ENCODE measurements at regions not wholly inside any gene's neighbourhood (a gene's known extent, or its start where the extent isn't known, plus 50 kb on each side); places are given as distances from the start of the nearest gene placed in this dataset.

DNA sequence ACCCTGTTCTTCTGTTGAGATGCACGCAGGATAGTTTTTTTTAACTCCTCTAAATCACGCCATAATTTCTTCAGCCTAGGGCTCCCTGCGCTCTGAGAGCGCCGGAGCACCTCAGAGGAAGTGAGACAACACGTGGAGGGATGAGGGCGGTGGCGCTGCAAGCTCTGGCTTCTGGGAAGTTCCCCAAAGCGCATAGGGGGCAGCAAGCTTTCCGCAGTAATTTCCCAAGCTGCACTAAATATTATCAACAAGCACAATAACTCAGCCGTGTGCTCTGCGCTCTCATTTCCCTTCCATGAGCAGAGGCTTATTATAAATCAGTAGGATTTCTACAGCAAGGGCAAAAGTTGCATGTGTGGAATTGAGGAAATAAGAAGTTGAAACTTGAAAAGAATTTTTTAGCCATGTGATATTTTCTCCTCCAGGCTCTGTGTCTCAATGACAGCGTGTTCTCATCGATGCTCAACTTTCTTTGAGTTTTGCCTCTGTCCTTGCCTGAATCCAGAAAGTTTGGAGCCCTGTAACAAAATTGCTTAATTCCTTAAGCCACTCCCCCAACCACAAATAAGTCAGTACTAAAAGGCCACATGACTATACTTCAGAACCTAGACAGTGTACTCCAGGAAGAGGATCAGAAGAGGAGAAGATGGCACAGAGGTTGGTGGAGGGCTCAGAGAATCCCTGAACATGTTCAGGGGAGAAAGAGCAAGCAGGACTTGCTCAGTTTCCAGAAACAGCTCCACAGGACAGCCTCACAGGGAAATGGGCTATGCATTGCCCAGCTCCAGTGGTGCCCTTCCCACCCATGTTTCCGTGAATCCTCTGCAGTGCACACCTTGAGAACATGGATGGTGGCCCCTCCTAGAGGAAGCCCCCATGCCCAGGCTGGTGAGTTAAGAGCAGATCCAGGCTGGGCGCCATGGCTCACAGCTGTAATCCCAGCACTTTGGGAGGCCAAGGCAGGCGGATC lies 221.5 kb upstream of the GHITM start (continued):
- TF ChIP-seq EP300 (IDR thresholded peaks at IDR 0.05; ENCODE audit: borderline replicate concordance in 1 of 2, low read depth in 2 of 2, low read length in 2 of 2) (no peak), RNF2 (IDR thresholded peaks at IDR 0.05; ENCODE audit: borderline replicate concordance, low read depth, low read length, missing control alignments, poor library complexity, severe bottlenecking) (no peak), CHD2 (IDR thresholded peaks at IDR 0.05; ENCODE audit: low read length) (no peak), RAD21 (IDR thresholded peaks at IDR 0.05 in 1 of 2, conservative IDR thresholded peaks at IDR 0.05 in 1 of 2; ENCODE audit: low read depth in 2 of 2, low read length in 2 of 2) (peak; percentile 30 to 41), TAF1 (IDR thresholded peaks at IDR 0.05; ENCODE audit: low read depth, low read length) (no peak), GABPA (IDR thresholded peaks at IDR 0.05; ENCODE audit: borderline replicate concordance, insufficient read depth, low read length) (no peak), EZH2 (IDR thresholded peaks at IDR 0.05; ENCODE audit: low read depth, low read length, severe bottlenecking) (no peak), FOSL1 (IDR thresholded peaks at IDR 0.05; ENCODE audit: insufficient read depth, low read depth, low read length) (no peak), SIRT6 (IDR thresholded peaks at IDR 0.05; ENCODE audit: low read length) (no peak), SP4 (IDR thresholded peaks at IDR 0.05; ENCODE audit: low read length) (no peak)
- TF ChIP-seq, protein P1, sequence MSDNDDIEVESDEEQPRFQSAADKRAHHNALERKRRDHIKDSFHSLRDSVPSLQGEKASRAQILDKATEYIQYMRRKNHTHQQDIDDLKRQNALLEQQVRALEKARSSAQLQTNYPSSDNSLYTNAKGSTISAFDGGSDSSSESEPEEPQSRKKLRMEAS (IDR thresholded peaks at IDR 0.05) = peak; percentile 78
